ENCODE measurements at regions not wholly inside any gene's neighbourhood (a gene's known extent, or its start where the extent isn't known, plus 50 kb on each side); places are given as distances from the start of the nearest gene placed in this dataset.

DNA sequence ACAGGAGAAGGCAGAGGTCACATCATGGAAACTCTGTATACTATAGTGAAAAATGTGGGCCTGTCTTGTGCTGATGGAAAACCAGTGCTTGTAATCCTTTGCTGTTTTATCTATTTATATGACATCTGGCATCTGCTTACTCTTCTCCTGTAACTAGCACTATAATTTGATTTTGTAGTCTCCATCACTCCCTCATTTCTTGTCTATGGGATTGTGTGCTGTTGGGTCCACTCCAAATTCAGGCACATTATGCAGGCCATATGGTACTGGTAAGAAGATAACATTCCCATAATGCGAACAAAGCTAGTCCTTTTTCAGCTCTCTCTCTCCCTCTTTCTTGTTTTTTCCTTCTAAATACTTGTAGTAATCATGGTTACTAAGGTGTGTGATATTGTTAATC, 581.2 kb upstream of the IGFBP7 start:
- TF ChIP-seq, protein P1, sequence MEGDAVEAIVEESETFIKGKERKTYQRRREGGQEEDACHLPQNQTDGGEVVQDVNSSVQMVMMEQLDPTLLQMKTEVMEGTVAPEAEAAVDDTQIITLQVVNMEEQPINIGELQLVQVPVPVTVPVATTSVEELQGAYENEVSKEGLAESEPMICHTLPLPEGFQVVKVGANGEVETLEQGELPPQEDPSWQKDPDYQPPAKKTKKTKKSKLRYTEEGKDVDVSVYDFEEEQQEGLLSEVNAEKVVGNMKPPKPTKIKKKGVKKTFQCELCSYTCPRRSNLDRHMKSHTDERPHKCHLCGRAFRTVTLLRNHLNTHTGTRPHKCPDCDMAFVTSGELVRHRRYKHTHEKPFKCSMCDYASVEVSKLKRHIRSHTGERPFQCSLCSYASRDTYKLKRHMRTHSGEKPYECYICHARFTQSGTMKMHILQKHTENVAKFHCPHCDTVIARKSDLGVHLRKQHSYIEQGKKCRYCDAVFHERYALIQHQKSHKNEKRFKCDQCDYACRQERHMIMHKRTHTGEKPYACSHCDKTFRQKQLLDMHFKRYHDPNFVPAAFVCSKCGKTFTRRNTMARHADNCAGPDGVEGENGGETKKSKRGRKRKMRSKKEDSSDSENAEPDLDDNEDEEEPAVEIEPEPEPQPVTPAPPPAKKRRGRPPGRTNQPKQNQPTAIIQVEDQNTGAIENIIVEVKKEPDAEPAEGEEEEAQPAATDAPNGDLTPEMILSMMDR (conservative IDR thresholded peaks at IDR 0.05; ENCODE audit: low read depth): no peak
- H3K27ac ChIP-seq: no peak overlapping the region
- no peak for DNase-seq (ENCODE audit: low spot score)
- ChIA-PET POLR2A (ENCODE audit: low non-redundant PET) (no interaction called here), CTCF (no interaction called here)

DNA sequence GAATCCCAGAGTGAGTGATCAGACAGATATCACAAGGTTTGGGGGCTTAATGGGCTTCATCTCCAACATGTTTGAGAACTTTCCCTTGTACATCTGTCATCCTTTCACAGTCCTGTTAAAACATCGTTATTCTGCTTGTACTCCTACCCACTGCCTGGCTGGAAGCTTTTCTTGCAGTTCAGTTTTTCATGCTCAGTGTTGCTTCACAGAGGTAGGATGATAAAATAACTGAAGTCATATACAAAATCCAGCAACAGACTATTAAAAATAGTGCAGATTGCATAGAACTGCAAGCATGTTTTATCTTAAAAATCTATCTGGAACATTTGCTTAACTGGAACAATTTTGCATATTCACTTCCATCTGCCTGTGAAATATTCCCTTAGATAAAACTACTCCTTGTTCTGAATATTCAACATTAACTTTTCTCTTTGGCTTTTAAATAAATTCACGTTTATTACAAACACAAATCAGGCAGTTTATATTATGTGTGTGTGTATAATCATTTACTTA, 579.6 kb upstream of the IGFBP7 start:
- H3K27ac ChIP-seq: no peak overlapping the region
- TF ChIP-seq, protein P1 (conservative IDR thresholded peaks at IDR 0.05; ENCODE audit: low read depth): no peak
- ChIA-PET POLR2A (ENCODE audit: low non-redundant PET) (no interaction called here), CTCF (no interaction called here)
- no peak for DNase-seq (ENCODE audit: low spot score)

DNA sequence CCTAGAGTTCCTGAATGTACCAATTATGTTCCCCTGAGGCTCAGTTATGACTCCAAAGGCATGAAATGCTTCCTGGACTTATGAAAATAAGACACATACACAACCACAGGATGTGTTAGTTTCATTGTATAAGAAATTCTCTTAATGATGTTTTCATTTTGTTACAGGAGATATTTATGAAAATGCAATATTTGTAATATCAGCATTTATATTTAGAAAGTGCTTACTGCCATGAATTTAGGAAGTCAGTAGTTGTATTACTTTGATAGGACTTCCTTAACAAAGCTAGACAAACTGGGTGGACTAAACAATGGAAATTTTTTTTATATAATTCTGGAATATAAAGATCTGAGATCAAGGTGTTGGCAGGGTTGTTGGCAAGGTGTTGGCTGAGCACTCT, 572.1 kb upstream of the IGFBP7 start:
- H3K27ac ChIP-seq: no peak overlapping the region
- POLR2A ChIA-PET (ENCODE audit: low non-redundant PET): no interaction called here
- CTCF ChIA-PET: interaction anchor here (0.6 kb wide), 1 partner anchor 223 kb away, joined by 3 read pairs; no protein-coding TSS in a partner anchor
- DNase-seq (ENCODE audit: low spot score): no peak
- TF ChIP-seq, protein P1 (conservative IDR thresholded peaks at IDR 0.05; ENCODE audit: low read depth): no peak

DNA sequence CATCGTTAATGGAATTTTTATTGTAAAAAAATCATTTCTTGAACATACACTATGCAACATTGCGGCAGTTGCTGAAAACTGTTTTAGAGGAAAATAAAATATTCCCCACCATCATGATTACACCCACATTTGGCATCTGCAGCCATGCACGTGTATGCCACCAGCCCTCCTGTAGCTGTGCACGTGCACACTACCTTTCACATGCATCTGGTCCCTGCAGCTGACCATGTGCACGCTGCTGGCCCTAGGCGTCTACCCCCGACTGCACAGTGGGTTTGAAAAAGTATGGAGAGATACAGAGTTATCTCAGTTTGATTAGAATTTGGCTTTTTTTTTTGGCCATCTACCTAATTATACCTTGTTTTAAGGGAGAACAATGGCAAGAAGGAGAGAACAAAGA, 569.8 kb upstream of the IGFBP7 start:
- TF ChIP-seq, protein P1 (conservative IDR thresholded peaks at IDR 0.05; ENCODE audit: low read depth): no peak
- ChIA-PET POLR2A (ENCODE audit: low non-redundant PET) (no interaction called here), CTCF (no interaction called here)

DNA sequence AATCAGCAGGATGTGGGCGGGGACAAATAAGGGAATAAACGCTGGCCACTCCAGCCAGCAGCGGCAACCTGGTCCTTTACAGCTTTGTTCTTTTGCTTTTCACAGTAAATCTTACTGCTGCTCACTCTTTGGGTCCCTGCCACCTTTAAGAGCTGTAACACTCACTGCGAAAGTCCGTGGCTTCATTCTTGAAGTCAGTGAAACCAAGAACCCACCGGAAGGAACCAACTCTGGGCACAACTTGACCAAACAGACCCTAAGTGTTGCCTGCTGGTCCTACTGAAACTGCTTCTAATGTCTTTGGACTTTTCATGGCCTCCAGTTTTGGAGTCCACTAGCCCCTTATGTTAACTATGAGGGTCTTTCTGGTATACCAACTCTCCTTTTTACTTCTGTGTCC, 566.2 kb upstream of the IGFBP7 start:
- DNase-seq (ENCODE audit: low spot score): no peak
- POLR2A ChIA-PET (ENCODE audit: low non-redundant PET): no interaction called here
- TF ChIP-seq, protein P1 (conservative IDR thresholded peaks at IDR 0.05; ENCODE audit: low read depth): no peak
- H3K27ac ChIP-seq: no peak overlapping the region
- CTCF ChIA-PET: no interaction called here

More for the DNA sequence above, 569.8 kb upstream of the IGFBP7 start:
- H3K27ac ChIP-seq: no peak overlapping the region
- DNase-seq (ENCODE audit: low spot score): no peak

DNA sequence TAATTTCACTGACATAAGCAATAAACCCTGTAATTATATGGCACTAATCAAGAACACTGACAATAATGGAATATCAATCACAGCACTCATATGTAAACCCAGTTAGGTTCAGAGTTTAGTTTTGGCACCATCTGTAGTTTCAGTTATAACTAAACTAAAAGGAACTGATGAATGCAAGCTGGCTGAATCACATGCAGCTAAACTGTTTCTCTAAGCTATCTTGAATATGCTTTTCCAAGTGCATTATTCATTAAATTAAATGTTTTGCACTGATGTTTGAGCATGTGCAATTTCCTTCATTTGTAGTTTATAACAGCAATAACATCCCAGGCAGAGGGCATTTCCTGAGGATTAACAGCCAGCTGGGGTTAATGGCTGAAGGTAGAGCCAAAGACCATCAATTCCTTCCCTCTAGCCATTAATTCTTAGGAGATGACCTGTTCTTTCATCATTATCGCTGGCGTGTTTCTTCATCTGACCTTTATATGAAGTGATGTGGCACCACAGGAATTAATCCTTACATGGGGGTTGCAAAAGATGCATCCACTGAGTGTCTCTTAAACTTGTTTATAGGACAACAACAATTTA, 562.8 kb upstream of the IGFBP7 start:
- ChIA-PET CTCF (no interaction called here), POLR2A (ENCODE audit: low non-redundant PET) (no interaction called here)
- TF ChIP-seq, protein P1 (conservative IDR thresholded peaks at IDR 0.05; ENCODE audit: low read depth): no peak
- DNase-seq (ENCODE audit: low spot score): no peak
- H3K27ac ChIP-seq: no peak overlapping the region

Data from RWPE1 (cell line).